GM03348 (cell line): ENCODE measurements at regions not wholly inside any gene's neighbourhood (a gene's known extent, or its start where the extent isn't known, plus 50 kb on each side); places are given as distances from the start of the nearest gene placed in this dataset.
A peak's percentile ranks its signal among the peaks of the same experiment; 100 is the strongest.
"Not testable (repeated sequence)": the region's sequence is repeated elsewhere in the genome, so short reads cannot be mapped to it uniquely, and the experiment has no call there.

Experiments used
- DNase-seq: peaks from one replicate; pipeline ENCODE4 v3.0.0; 2012; ENCODE audit warnings: low spot score

- no peak for DNase-seq
These were observed 313.6 kb downstream of the ALDH8A1 start for GRCh38 chr6:134636186-134636799.

GRCh38 chr6:134634966-134635365 lies 314.9 kb downstream of the ALDH8A1 start:
- DNase-seq = no peak

- no peak for DNase-seq
These were observed 315.4 kb downstream of the ALDH8A1 start for GRCh38 chr6:134634466-134634865.

GRCh38 chr6:134632982-134633940 lies 315.3 kb upstream of the SGK1 start:
- not testable (repeated sequence) for DNase-seq

- no peak for DNase-seq
These were observed 314.1 kb upstream of the SGK1 start for GRCh38 chr6:134632024-134632423.

GRCh38 chr6:134631398-134631924 lies 313.5 kb upstream of the SGK1 start:
- DNase-seq = no peak

- no peak for DNase-seq
These were observed 312.7 kb upstream of the SGK1 start for GRCh38 chr6:134630508-134631121.

- DNase-seq = no peak
These were observed 310.2 kb upstream of the SGK1 start for GRCh38 chr6:134628154-134628553.

- DNase-seq = no peak
These were observed 309.8 kb upstream of the SGK1 start for GRCh38 chr6:134627707-134628106.

- DNase-seq = no peak
These were observed 308.7 kb upstream of the SGK1 start for GRCh38 chr6:134626589-134626988.

GRCh38 chr6:134626086-134626485 lies 308.2 kb upstream of the SGK1 start:
- DNase-seq = no peak

- DNase-seq = no peak
These were observed 306.9 kb upstream of the SGK1 start for GRCh38 chr6:134624781-134625180.

- no peak for DNase-seq
These were observed 305.5 kb upstream of the SGK1 start for GRCh38 chr6:134623401-134623800.

- DNase-seq = no peak
These were observed 304.7 kb upstream of the SGK1 start for GRCh38 chr6:134622382-134623173.

GRCh38 chr6:134621858-134622257 lies 303.9 kb upstream of the SGK1 start:
- peak; percentile 17 for DNase-seq

GRCh38 chr6:134619789-134620188 lies 301.9 kb upstream of the SGK1 start:
- DNase-seq = peak; percentile 75

- DNase-seq = no peak
These were observed 301.2 kb upstream of the SGK1 start for GRCh38 chr6:134619077-134619476.

GRCh38 chr6:134614606-134615485 lies 296.9 kb upstream of the SGK1 start:
- no peak for DNase-seq

GRCh38 chr6:134612128-134612527 lies 294.2 kb upstream of the SGK1 start:
- not testable (repeated sequence) for DNase-seq

- DNase-seq = no peak
These were observed 292.5 kb upstream of the SGK1 start for GRCh38 chr6:134610411-134610810.
